ENCODE measurements at regions not wholly inside any gene's neighbourhood (a gene's known extent, or its start where the extent isn't known, plus 50 kb on each side); places are given as distances from the start of the nearest gene placed in this dataset.
A peak's percentile ranks its signal among the peaks of the same experiment; 100 is the strongest.

GRCh38 chr13:38520041-38520440, 166.8 kb upstream of the FREM2 start:
- no peak for DNase-seq

GRCh38 chr13:38527140-38527539, 159.7 kb upstream of the FREM2 start:
- DNase-seq, result no peak

GRCh38 chr13:38528986-38529385, 157.9 kb upstream of the FREM2 start:
- DNase-seq, result no peak

- peak; percentile 5 for DNase-seq
These were observed 156.4 kb upstream of the FREM2 start for GRCh38 chr13:38530492-38530891.

- DNase-seq, result no peak
These were observed 151.6 kb upstream of the FREM2 start for GRCh38 chr13:38535261-38535660.

GRCh38 chr13:38537051-38537450, 149.8 kb upstream of the FREM2 start:
- DNase-seq, result no peak

GRCh38 chr13:38538422-38538821, 148.5 kb upstream of the FREM2 start:
- no peak for DNase-seq

- no peak for DNase-seq
These were observed 147.2 kb upstream of the FREM2 start for GRCh38 chr13:38539632-38540031.

GRCh38 chr13:38542601-38543000, 144.3 kb upstream of the FREM2 start:
- DNase-seq, result no peak

- DNase-seq, result no peak
These were observed 143.3 kb upstream of the FREM2 start for GRCh38 chr13:38543561-38543960.

- DNase-seq, result no peak
These were observed 123.1 kb upstream of the FREM2 start for GRCh38 chr13:38563739-38564138.

GRCh38 chr13:38564256-38565150, 122.4 kb upstream of the FREM2 start:
- DNase-seq, result no peak

- no peak for DNase-seq
These were observed 120.9 kb upstream of the FREM2 start for GRCh38 chr13:38566023-38566422.

- no peak for DNase-seq
These were observed 120.4 kb upstream of the FREM2 start for GRCh38 chr13:38566519-38566918.

GRCh38 chr13:38570706-38571105, 116.2 kb upstream of the FREM2 start:
- no peak for DNase-seq

GRCh38 chr13:38575427-38575826, 111.5 kb upstream of the FREM2 start:
- DNase-seq, result no peak

- no peak for DNase-seq
These were observed 109.8 kb upstream of the FREM2 start for GRCh38 chr13:38577048-38577447.

- DNase-seq, result peak; percentile 25
These were observed 104.7 kb upstream of the FREM2 start for GRCh38 chr13:38582133-38582532.

- no peak for DNase-seq
These were observed 96.6 kb upstream of the FREM2 start for GRCh38 chr13:38590230-38590629.

GRCh38 chr13:38590796-38591507, 95.9 kb upstream of the FREM2 start:
- DNase-seq, result no peak

- no peak for DNase-seq
These were observed 84.6 kb upstream of the FREM2 start for GRCh38 chr13:38602266-38602665.

- no peak for DNase-seq
These were observed 80.0 kb upstream of the FREM2 start for GRCh38 chr13:38606699-38607535.

- no peak for DNase-seq
These were observed 68.9 kb upstream of the FREM2 start for GRCh38 chr13:38617936-38618335.

Measured in inflammatory macrophage treated with lipopolysaccharide for 4 hours (primary cell).